ENCODE measurements at regions not wholly inside any gene's neighbourhood (a gene's known extent, or its start where the extent isn't known, plus 50 kb on each side); places are given as distances from the start of the nearest gene placed in this dataset.

DNA sequence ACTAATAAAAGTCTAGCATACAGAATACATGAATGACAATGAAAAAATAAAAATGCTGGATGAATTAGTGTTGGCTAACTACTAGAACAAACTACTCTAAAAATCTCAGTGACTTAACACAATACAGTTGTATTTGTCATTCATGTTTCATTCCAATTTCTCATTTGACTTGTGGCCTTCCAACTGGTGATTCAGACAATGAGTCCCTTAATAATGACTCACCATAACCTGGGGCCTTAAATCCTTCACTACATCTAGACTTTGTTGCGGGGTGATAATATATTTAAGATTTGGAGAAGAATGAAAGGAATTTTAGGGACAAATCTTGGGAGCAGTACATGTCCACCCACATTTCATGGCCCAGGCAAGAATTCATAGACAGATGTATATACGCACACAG is 90.5 kb upstream of the POM121L12 start:
- no peaks in the 10 kb centered on the region for H3K9me3 ChIP-seq (ENCODE audit: insufficient read depth, low read depth)
- no peaks in the 10 kb centered on the region for H3K4me1 ChIP-seq (replicated peaks; ENCODE audit: insufficient read depth)
- H3K36me3 ChIP-seq (ENCODE audit: low read depth) = no peaks in the 10 kb centered on the region
- H3K4me3 ChIP-seq = no peak overlapping the region
- intact Hi-C loops (cut with micrococcal nuclease; ENCODE audit: unreplicated experiment) = no loop called here
- TF ChIP-seq, protein P1, sequence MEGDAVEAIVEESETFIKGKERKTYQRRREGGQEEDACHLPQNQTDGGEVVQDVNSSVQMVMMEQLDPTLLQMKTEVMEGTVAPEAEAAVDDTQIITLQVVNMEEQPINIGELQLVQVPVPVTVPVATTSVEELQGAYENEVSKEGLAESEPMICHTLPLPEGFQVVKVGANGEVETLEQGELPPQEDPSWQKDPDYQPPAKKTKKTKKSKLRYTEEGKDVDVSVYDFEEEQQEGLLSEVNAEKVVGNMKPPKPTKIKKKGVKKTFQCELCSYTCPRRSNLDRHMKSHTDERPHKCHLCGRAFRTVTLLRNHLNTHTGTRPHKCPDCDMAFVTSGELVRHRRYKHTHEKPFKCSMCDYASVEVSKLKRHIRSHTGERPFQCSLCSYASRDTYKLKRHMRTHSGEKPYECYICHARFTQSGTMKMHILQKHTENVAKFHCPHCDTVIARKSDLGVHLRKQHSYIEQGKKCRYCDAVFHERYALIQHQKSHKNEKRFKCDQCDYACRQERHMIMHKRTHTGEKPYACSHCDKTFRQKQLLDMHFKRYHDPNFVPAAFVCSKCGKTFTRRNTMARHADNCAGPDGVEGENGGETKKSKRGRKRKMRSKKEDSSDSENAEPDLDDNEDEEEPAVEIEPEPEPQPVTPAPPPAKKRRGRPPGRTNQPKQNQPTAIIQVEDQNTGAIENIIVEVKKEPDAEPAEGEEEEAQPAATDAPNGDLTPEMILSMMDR (conservative IDR thresholded peaks at IDR 0.05) = no peak
- TF ChIP-seq EZH2 (IDR thresholded peaks at IDR 0.05; ENCODE audit: low read depth) = no peak
- BruUV-seq (replicated peaks) = no TSS peak
- no peak overlapping the region for H3K27ac ChIP-seq
- no peaks in the 10 kb centered on the region; the same call in 1 of the 2 replicates for H3K27me3 ChIP-seq (ENCODE audit: insufficient read depth, low read depth)
- no peaks in the 10 kb centered on the region for H3K79me2 ChIP-seq (ENCODE audit: low read depth)
- H3K9me2 ChIP-seq (ENCODE audit: insufficient read depth) = no peaks in the 10 kb centered on the region; the same call in 1 of the 2 replicates
- ChIA-PET POLR2A (ENCODE audit: unreplicated experiment) (no interaction called here), CTCF (no interaction called here)
- no peak overlapping the region for H2AFZ ChIP-seq
- H4K20me1 ChIP-seq (ENCODE audit: insufficient read depth) = no peaks in the 10 kb centered on the region
- no peak for DNase-seq
- no peaks in the 10 kb centered on the region; the same call in 1 of the 2 replicates for H3F3A ChIP-seq (ENCODE audit: insufficient read depth, low read depth)
- no peak overlapping the region for H3K4me2 ChIP-seq

- Histone ChIP-seq H3K4me1 (replicated peaks; ENCODE audit: insufficient read depth) (no peaks in the 10 kb centered on the region), H3K27ac (no peak overlapping the region), H3F3A (ENCODE audit: insufficient read depth, low read depth) (no peaks in the 10 kb centered on the region; the same call in 1 of the 2 replicates), H3K36me3 (ENCODE audit: low read depth) (no peaks in the 10 kb centered on the region), H3K4me2 (no peak overlapping the region), H3K27me3 (ENCODE audit: insufficient read depth, low read depth) (no peaks in the 10 kb centered on the region), H2AFZ (no peak overlapping the region), H3K9me2 (ENCODE audit: insufficient read depth) (no peaks in the 10 kb centered on the region; the same call in 1 of the 2 replicates), H4K20me1 (ENCODE audit: insufficient read depth) (no peaks in the 10 kb centered on the region), H3K4me3 (no peak overlapping the region), H3K79me2 (ENCODE audit: low read depth) (no peaks in the 10 kb centered on the region), H3K9me3 (ENCODE audit: insufficient read depth, low read depth) (no peaks in the 10 kb centered on the region)
- BruUV-seq (replicated peaks) = no TSS peak
- DNase-seq = no peak
- POLR2A ChIA-PET (ENCODE audit: unreplicated experiment) = no interaction called here
- TF ChIP-seq EZH2 (IDR thresholded peaks at IDR 0.05; ENCODE audit: low read depth) = no peak
- TF ChIP-seq, protein P1 (conservative IDR thresholded peaks at IDR 0.05) = no peak
- intact Hi-C loops (cut with micrococcal nuclease; ENCODE audit: unreplicated experiment) = no loop called here
- CTCF ChIA-PET = no interaction called here
These were observed 95.0 kb upstream of the POM121L12 start for GRCh38 chr7:52940481-52940880.

- Histone ChIP-seq H3K9me2 (ENCODE audit: insufficient read depth) (no peaks in the 10 kb centered on the region; the same call in 1 of the 2 replicates), H3K4me2 (no peak overlapping the region), H3K79me2 (ENCODE audit: low read depth) (no peaks in the 10 kb centered on the region), H4K20me1 (ENCODE audit: insufficient read depth) (no peaks in the 10 kb centered on the region), H3K4me1 (replicated peaks; ENCODE audit: insufficient read depth) (no peaks in the 10 kb centered on the region), H3K36me3 (ENCODE audit: low read depth) (no peaks in the 10 kb centered on the region), H3K4me3 (no peak overlapping the region), H2AFZ (no peak overlapping the region), H3K27me3 (ENCODE audit: insufficient read depth, low read depth) (no peaks in the 10 kb centered on the region), H3F3A (ENCODE audit: insufficient read depth, low read depth) (no peaks in the 10 kb centered on the region), H3K9me3 (ENCODE audit: insufficient read depth, low read depth) (no peaks in the 10 kb centered on the region), H3K27ac (no peak overlapping the region)
- DNase-seq = no peak
- intact Hi-C loops (cut with micrococcal nuclease; ENCODE audit: unreplicated experiment) = no loop called here
- TF ChIP-seq, protein P1 (conservative IDR thresholded peaks at IDR 0.05) = no peak
- TF ChIP-seq EZH2 (IDR thresholded peaks at IDR 0.05; ENCODE audit: low read depth) = no peak
- CTCF ChIA-PET = no interaction called here
- no TSS peak for BruUV-seq (replicated peaks)
- POLR2A ChIA-PET (ENCODE audit: unreplicated experiment) = no interaction called here
These were observed 96.8 kb upstream of the POM121L12 start for GRCh38 chr7:52938455-52939133.
